Right lobe of liver (tissue), 6 donors: ENCODE measurements at regions not wholly inside any gene's neighbourhood (a gene's known extent, or its start where the extent isn't known, plus 50 kb on each side); places are given as distances from the start of the nearest gene placed in this dataset.
"Not testable (repeated sequence)": the region's sequence is repeated elsewhere in the genome, so short reads cannot be mapped to it uniquely, and the experiment has no call there.

Experiments
- ATAC-seq, 4 donors: fragments of 200-7000 bp; cut with Tn5 transposase; one replicate each; pipeline ENCODE4 v1.9.1; 2020; ENCODE audit warnings: mild to moderate bottlenecking in 4 of 4, moderate library complexity in 4 of 4
- DNase-seq, 3 donors: peaks; one replicate each; pipeline ENCODE4 v3.0.0-alpha.2; 2020
- H3K27ac ChIP-seq, 3 donors: fragments of 200-600 bp; one replicate each; pipeline ENCODE4 v1.8.0; 2022
- H3K27me3 ChIP-seq, 2 donors: fragments of 200-600 bp; one replicate each; pipeline ENCODE4 v1.8.0; 2022
- H3K36me3 ChIP-seq, 4 donors: fragments of 200-600 bp; sonication (generic) in 1 of 4; one replicate each; pipeline versions ENCODE4 v1.5.1 to v1.8.0; 2017 to 2022; ENCODE audit warnings: control low read depth in 1 of 4
- H3K4me1 ChIP-seq, 4 donors: fragments of 200-600 bp; sonication (generic) in 1 of 4; one replicate each; pipeline versions ENCODE4 v1.5.1 to v1.8.0; 2017 to 2022; ENCODE audit warnings: control low read depth in 1 of 4
- H3K4me3 ChIP-seq, 3 donors: fragments of 200-600 bp; one replicate each; pipeline ENCODE4 v1.8.0; 2022
- H3K9me3 ChIP-seq, 4 donors: fragments of 200-600 bp; sonication (generic) in 1 of 4; one replicate each; pipeline versions ENCODE4 v1.5.1 to v1.8.0; 2017 to 2022; ENCODE audit warnings: control low read depth in 1 of 4
- CTCF ChIP-seq, 4 donors: fragments of 200-600 bp in 3 of 4; fragments of 450-650 bp in 1 of 4; IDR thresholded peaks; one replicate each; pipeline versions ENCODE4 v1.5.1 to v1.8.0; 2016 to 2022; ENCODE audit warnings: antibody characterized with exemption in 4 of 4, mild to moderate bottlenecking in 2 of 4
- POLR2A ChIP-seq: fragments of 450-650 bp; IDR thresholded peaks from one replicate; pipeline ENCODE4 v1.6.1; 2017; ENCODE audit warnings: antibody characterized with exemption, mild to moderate bottlenecking
- WGBS: methylation state at CpG from one replicate; pipeline ENCODE4 v1.1.6; 2018; ENCODE audit warnings: low coverage, low lambda C conversion rate; ENCODE audit not compliant: insufficient coverage; ENCODE audit errors: missing lambda C conversion rate; 5-methylcytosine and 5-hydroxymethylcytosine counted together
- intact Hi-C, 2 donors: fragments of 100-400 bp; cut with DNase I; formaldehyde crosslinking; loops; one replicate each; pipeline versions ENCODE4 v1.11.2 to v1.14.1; 2022
- donor health status: DM: no; HTN: yes; CAD: no.
- donor health status: DM: no; HTN: no; CAD: no.
- donor health status: DM: no; HTN: no; CAD: no.
- donor health status: DM: no; HTN: yes; CAD: no.
- donor health status: DM: no; HTN: yes; CAD: no.

GRCh38 chr5:57986761-57987341 is 473.0 kb downstream of the PLK2 start:
- H3K9me3 ChIP-seq = no peaks in the 10 kb centered on the region
- no peaks in the 10 kb centered on the region for H3K36me3 ChIP-seq
- no peaks in the 10 kb centered on the region for H3K27me3 ChIP-seq
- intact Hi-C loops = no loop called here
- TF ChIP-seq POLR2A (no peak), CTCF (IDR thresholded peaks at IDR 0.05) (no peak)
- no peak overlapping the region for H3K4me3 ChIP-seq
- DNase-seq = no peak
- no peak overlapping the region for H3K27ac ChIP-seq
- no peaks in the 10 kb centered on the region for H3K4me1 ChIP-seq
- ATAC-seq = no peak

DNA sequence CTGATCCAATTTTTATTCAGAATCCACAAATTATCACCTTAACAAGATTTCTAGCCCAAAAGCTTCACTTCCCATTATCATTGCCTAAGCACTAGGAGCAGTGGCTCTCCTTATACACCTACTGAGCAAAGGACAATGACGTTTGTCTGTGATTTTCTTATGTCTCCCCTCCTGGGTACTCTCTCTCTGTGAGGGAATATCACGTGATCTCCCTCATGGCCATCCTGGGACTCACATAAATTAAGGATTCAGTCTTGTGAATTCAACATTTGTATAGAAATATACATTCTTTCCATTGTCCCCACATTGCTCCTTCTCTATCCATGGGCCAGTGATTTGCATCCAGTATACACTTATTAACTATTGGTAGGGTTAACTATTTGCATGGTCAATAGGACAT is 476.5 kb downstream of the PLK2 start:
- Histone ChIP-seq H3K4me1 (no peaks in the 10 kb centered on the region), H3K9me3 (no peaks in the 10 kb centered on the region), H3K27me3 (no peaks in the 10 kb centered on the region), H3K4me3 (no peak overlapping the region), H3K27ac (no peak overlapping the region), H3K36me3 (no peaks in the 10 kb centered on the region)
- intact Hi-C loops = no loop called here
- DNase-seq (no peak), ATAC-seq (no peak)
- TF ChIP-seq CTCF (IDR thresholded peaks at IDR 0.05) (no peak), POLR2A (no peak)
- WGBS = 25% methylated on average over 2 of the region's 2 CpGs

DNA sequence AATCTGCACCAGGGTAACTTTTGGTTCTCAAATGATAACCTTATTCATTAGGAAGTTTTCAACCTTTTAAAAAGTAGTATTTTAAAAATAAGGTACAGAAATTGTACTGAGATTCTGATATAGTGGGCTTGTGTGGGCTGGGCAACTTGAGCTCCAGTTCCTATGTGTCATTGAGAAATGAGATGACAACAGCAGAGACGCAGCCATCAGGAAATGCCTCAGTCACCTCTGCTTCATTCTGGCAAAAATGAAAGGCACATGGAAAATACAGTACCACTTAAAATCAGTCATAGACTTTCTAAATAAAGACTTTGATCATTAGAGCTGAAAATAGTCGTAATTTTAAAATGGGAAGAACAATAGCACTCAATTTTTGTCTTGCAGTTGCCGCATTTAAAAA is 480.2 kb downstream of the PLK2 start:
- ATAC-seq = no peak

DNA sequence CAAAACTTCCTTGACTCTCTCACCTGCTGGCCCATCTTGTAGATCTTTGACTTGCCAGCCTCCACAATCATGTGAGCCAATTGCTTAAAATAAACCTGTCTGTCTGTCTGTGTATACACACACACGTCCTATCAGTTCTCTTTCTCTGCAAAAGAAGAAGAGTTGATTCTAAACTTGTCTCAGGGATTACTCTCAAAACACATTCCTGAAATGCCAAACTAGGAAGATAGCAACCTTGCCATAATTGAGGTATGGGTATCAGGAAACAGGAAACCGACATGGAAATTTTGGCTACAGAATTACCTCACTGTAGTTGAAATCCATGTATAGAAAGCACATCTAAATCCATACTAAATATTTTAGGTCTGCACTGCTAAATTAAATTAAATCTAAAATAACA is 483.4 kb downstream of the PLK2 start:
- no peaks in the 10 kb centered on the region for H3K4me1 ChIP-seq
- no peaks in the 10 kb centered on the region for H3K9me3 ChIP-seq
- intact Hi-C loops = no loop called here
- TF ChIP-seq POLR2A (no peak), CTCF (IDR thresholded peaks at IDR 0.05) (no peak)
- no peak overlapping the region for H3K4me3 ChIP-seq
- no peak overlapping the region for H3K27ac ChIP-seq
- no peak for DNase-seq
- 62% methylated on average over 2 of the region's 2 CpGs for WGBS
- no peaks in the 10 kb centered on the region for H3K27me3 ChIP-seq
- ATAC-seq = no peak
- no peaks in the 10 kb centered on the region for H3K36me3 ChIP-seq

More for the DNA sequence above, 480.2 kb downstream of the PLK2 start:
- TF ChIP-seq CTCF (IDR thresholded peaks at IDR 0.05) (no peak), POLR2A (no peak)
- Histone ChIP-seq H3K9me3 (no peaks in the 10 kb centered on the region), H3K36me3 (no peaks in the 10 kb centered on the region), H3K4me1 (no peaks in the 10 kb centered on the region), H3K27ac (no peak overlapping the region), H3K27me3 (no peaks in the 10 kb centered on the region), H3K4me3 (no peak overlapping the region)
- no peak for DNase-seq
- WGBS = 91% methylated on average over 3 of the region's 3 CpGs
- intact Hi-C loops = no loop called here

- DNase-seq, H3K27ac ChIP-seq, H3K27me3 ChIP-seq, H3K9me3 ChIP-seq, ATAC-seq, intact Hi-C loops, H3K4me1 ChIP-seq, H3K36me3 ChIP-seq, H3K4me3 ChIP-seq: not testable (repeated sequence)
- WGBS = 67% methylated on average over 3 of the region's 7 CpGs
Measured at GRCh38 chr5:57972099-57972498, 487.8 kb downstream of the PLK2 start.
